Transverse colon (tissue), 3 donors: ENCODE measurements at regions not wholly inside any gene's neighbourhood (a gene's known extent, or its start where the extent isn't known, plus 50 kb on each side); places are given as distances from the start of the nearest gene placed in this dataset.

ENCODE experiments used
- CTCF ChIP-seq, 5 experiments: fragments of 200-600 bp in 3 of 5; fragments of 450-650 bp in 2 of 5; sonication (generic) in 3 of 5; IDR thresholded peaks; 1 replicate in 2 of 5; 2 replicates in 3 of 5; pipeline ENCODE4 v1.5.1; 2016 to 2017; ENCODE audit warnings: antibody characterized with exemption in 5 of 5, inconsistent platforms in 3 of 5, mild to moderate bottlenecking in 2 of 5, moderate library complexity in 1 of 5
- EP300 ChIP-seq: sonication (generic); formaldehyde crosslinking; IDR thresholded peaks from one replicate; pipeline ENCODE4 v1.6.1; 2017; ENCODE audit warnings: antibody characterized with exemption, low read depth
- POLR2A ChIP-seq: fragments of 450-650 bp; IDR thresholded peaks from one replicate; pipeline ENCODE4 v1.6.1; 2016; ENCODE audit warnings: antibody characterized with exemption, mild to moderate bottlenecking, moderate library complexity

- TF ChIP-seq CTCF (IDR thresholded peaks at IDR 0.05), result no peak
- no peak for TF ChIP-seq POLR2A
- TF ChIP-seq EP300, result no peak
Measured at GRCh38 chr5:158590746-158591300, 508.9 kb downstream of the EBF1 start.
